CD4-positive, alpha-beta T cell (primary cell): ENCODE measurements at regions not wholly inside any gene's neighbourhood (a gene's known extent, or its start where the extent isn't known, plus 50 kb on each side); places are given as distances from the start of the nearest gene placed in this dataset.

Source experiments
- ATAC-seq: fragments of 200-7000 bp; cut with Tn5 transposase; one replicate; pipeline ENCODE4 v1.10.0; 2022; ENCODE audit warnings: mild to moderate bottlenecking; ENCODE audit not compliant: poor library complexity
- CTCF ChIA-PET: fragments of 350-600 bp; sonication (Branson Sonifier 250); formaldehyde crosslinking; loops from one replicate; lab custom pipeline; 2021; ENCODE audit warnings: antibody characterized with exemption, inconsistent platforms; lab: Charles Lee
- POLR2A ChIA-PET: fragments of 350-600 bp; sonication (Branson Sonifier 250); formaldehyde crosslinking; loops from one replicate; lab custom pipeline; 2021; ENCODE audit warnings: antibody characterized with exemption, inconsistent platforms; lab: Charles Lee
- DNase-seq, 14 experiments: peaks; one replicate each; pipeline ENCODE4 v3.0.0-alpha.2; 2013 to 2020; ENCODE audit warnings: mixed read lengths in 2 of 14
- H3K27ac ChIP-seq, 2 donors: one replicate each; pipeline versions ENCODE4 v1.5.1 to v1.7.0; 2013; ENCODE audit warnings: low read length in 2 of 2, low read depth in 1 of 2, mild to moderate bottlenecking in 1 of 2
- H3K27me3 ChIP-seq, 2 experiments: 1 replicate in 1 of 2; 2 replicates in 1 of 2; pipeline versions ENCODE4 v1.6.1 to v1.7.0; 2013; ENCODE audit warnings: low read length in 2 of 2, control low read depth in 1 of 2, mild to moderate bottlenecking in 1 of 2, moderate library complexity in 1 of 2; ENCODE audit not compliant: insufficient read depth in 2 of 2, control insufficient read depth in 1 of 2
- H3K36me3 ChIP-seq: one replicate; pipeline ENCODE4 v1.6.1; 2013; ENCODE audit warnings: low read length, control low read depth; ENCODE audit not compliant: insufficient read depth
- H3K4me1 ChIP-seq: one replicate; pipeline ENCODE4 v1.6.1; 2013; ENCODE audit warnings: low read length, control low read depth; ENCODE audit not compliant: insufficient read depth
- H3K4me3 ChIP-seq: one replicate; pipeline ENCODE4 v1.5.1; 2013; ENCODE audit warnings: mild to moderate bottlenecking, low read length, moderate library complexity
- H3K9me3 ChIP-seq, 2 experiments: 1 replicate in 1 of 2; 2 replicates in 1 of 2; pipeline versions ENCODE4 v1.6.1 to v1.7.0; 2013; ENCODE audit warnings: low read length in 2 of 2, mild to moderate bottlenecking in 2 of 2, control low read depth in 1 of 2, moderate library complexity in 1 of 2; ENCODE audit not compliant: control insufficient read depth in 1 of 2, insufficient read depth in 1 of 2
- H3K27ac Mint-ChIP-seq: one replicate; pipeline ENCODE4 v1.8.0; 2020; ENCODE audit warnings: mixed read lengths
- H3K27me3 Mint-ChIP-seq: one replicate; pipeline ENCODE4 v1.8.0; 2021; ENCODE audit warnings: mixed read lengths
- H3K36me3 Mint-ChIP-seq: one replicate; pipeline ENCODE4 v1.8.0; 2021; ENCODE audit warnings: low read depth, mixed read lengths
- H3K4me1 Mint-ChIP-seq: one replicate; pipeline ENCODE4 v1.8.0; 2021; ENCODE audit warnings: low read depth, mixed read lengths
- H3K4me3 Mint-ChIP-seq: one replicate; pipeline ENCODE4 v1.8.0; 2020; ENCODE audit warnings: mild to moderate bottlenecking, mixed read lengths
- H3K9me3 Mint-ChIP-seq: one replicate; pipeline ENCODE4 v1.8.0; 2020; ENCODE audit warnings: mixed read lengths
- CTCF ChIP-seq: fragments of 200-600 bp; IDR thresholded peaks from one replicate; pipeline ENCODE4 v1.8.0; 2022; ENCODE audit warnings: antibody characterized with exemption, mild to moderate bottlenecking
- intact Hi-C, 2 experiments: fragments of 100-400 bp; cut with DNase I in 1 of 2; cut with micrococcal nuclease in 1 of 2; formaldehyde crosslinking; loops; one replicate each; pipeline versions ENCODE4 v1.15.1 to v1.9.0; 2023 to 2025; cut with DNase I, micrococcal nuclease

GRCh38 chr10:62453274-62453673, 79.1 kb downstream of the ZNF365 start:
- POLR2A ChIA-PET, result no interaction called here
- Histone ChIP-seq H3K4me1 (peaks cover 10% of the 10 kb centered on the region), H3K27ac (no peak overlapping the region), H3K27me3 (no peaks in the 10 kb centered on the region), H3K9me3 (no peaks in the 10 kb centered on the region), H3K36me3 (no peaks in the 10 kb centered on the region), H3K4me3 (no peak overlapping the region)
- intact Hi-C loops, result no loop called here
- H3K27ac Mint-ChIP-seq, result no peak overlapping the region
- H3K36me3 Mint-ChIP-seq, result no peaks in the 10 kb centered on the region
- no peaks in the 10 kb centered on the region for H3K4me1 Mint-ChIP-seq
- no peak for ATAC-seq
- H3K4me3 Mint-ChIP-seq, result no peak overlapping the region
- H3K9me3 Mint-ChIP-seq, result no peaks in the 10 kb centered on the region
- H3K27me3 Mint-ChIP-seq, result peaks cover 10% of the 10 kb centered on the region
- TF ChIP-seq CTCF, result no peak
- CTCF ChIA-PET, result no interaction called here
- no peak for DNase-seq

GRCh38 chr10:62454687-62455397, 80.7 kb downstream of the ZNF365 start:
- no peak for TF ChIP-seq CTCF
- ChIA-PET CTCF (no interaction called here), POLR2A (interaction anchor here (0.6 kb wide), 1 partner anchor 1289 kb away, joined by 3 read pairs; no protein-coding TSS in a partner anchor)
- Histone ChIP-seq H3K4me3 (no peak overlapping the region), H3K27me3 (no peaks in the 10 kb centered on the region), H3K4me1 (peaks cover 10% of the 10 kb centered on the region), H3K27ac (no peak overlapping the region), H3K9me3 (no peaks in the 10 kb centered on the region), H3K36me3 (no peaks in the 10 kb centered on the region)
- Mint-ChIP-seq H3K9me3 (no peaks in the 10 kb centered on the region), H3K36me3 (no peaks in the 10 kb centered on the region), H3K4me3 (no peak overlapping the region), H3K27ac (no peak overlapping the region), H3K4me1 (no peaks in the 10 kb centered on the region), H3K27me3 (peaks cover 7% of the 10 kb centered on the region)
- no peak for DNase-seq
- intact Hi-C loops, result no loop called here
- ATAC-seq, result no peak

GRCh38 chr10:62456611-62457101, 82.5 kb downstream of the ZNF365 start:
- no peaks in the 10 kb centered on the region for H3K36me3 Mint-ChIP-seq
- no peaks in the 10 kb centered on the region for H3K4me1 Mint-ChIP-seq
- POLR2A ChIA-PET, result no interaction called here
- peaks cover 7% of the 10 kb centered on the region for H3K27me3 Mint-ChIP-seq
- Histone ChIP-seq H3K9me3 (no peaks in the 10 kb centered on the region), H3K4me3 (no peak overlapping the region), H3K36me3 (no peaks in the 10 kb centered on the region), H3K27ac (no peak overlapping the region), H3K4me1 (peaks cover 10% of the 10 kb centered on the region), H3K27me3 (no peaks in the 10 kb centered on the region)
- TF ChIP-seq CTCF, result no peak
- H3K9me3 Mint-ChIP-seq, result no peaks in the 10 kb centered on the region
- CTCF ChIA-PET, result no interaction called here
- intact Hi-C loops, result no loop called here
- ATAC-seq, result no peak
- DNase-seq, result peak in 3 of 14 experiments; percentile 19 to 24 (median 21)
- no peak overlapping the region for H3K4me3 Mint-ChIP-seq
- no peak overlapping the region for H3K27ac Mint-ChIP-seq
